ENCODE measurements at regions not wholly inside any gene's neighbourhood (a gene's known extent, or its start where the extent isn't known, plus 50 kb on each side); places are given as distances from the start of the nearest gene placed in this dataset.

DNA sequence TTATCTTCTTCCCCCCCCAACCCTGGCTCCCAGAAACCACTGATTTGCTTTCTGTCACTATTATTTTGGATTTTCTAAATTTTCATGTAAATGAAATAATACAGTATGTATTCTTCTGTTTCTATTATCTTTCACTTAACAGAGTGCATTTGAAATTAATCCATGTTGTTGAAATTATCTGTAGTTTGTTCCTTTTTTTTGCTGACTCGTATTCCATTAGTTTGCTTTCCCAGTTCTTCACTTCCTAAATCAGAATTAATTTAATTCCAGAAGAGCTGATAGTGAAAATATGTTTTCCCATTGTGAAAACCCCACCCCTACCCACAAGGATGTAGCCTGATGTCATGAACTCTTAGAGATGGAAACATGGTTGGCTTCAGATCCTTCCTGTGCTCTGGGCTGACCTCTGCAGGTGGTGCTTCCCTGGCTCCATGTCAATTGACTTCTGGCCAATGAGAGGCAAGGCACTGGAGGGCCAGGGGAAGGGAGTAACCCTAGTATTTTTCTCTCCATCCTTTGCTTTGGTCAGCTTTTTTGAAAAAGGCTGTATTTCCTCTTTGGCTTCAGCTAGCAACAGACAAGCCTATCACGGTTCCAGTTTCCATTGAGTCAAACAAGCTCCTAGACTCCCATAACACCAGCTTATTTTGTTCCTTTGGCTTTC, 244.4 kb upstream of the HSF2 start:
- no peaks in the 10 kb centered on the region for H3K9me3 ChIP-seq (ENCODE audit: severe bottlenecking)
- no peaks in the 10 kb centered on the region for H3K36me3 ChIP-seq
- H3K27ac ChIP-seq: no peak overlapping the region
- no peak overlapping the region for H3K4me3 ChIP-seq (ENCODE audit: low read depth, low read length)
- no peaks in the 10 kb centered on the region for H3K27me3 ChIP-seq (ENCODE audit: insufficient read depth, low read depth, severe bottlenecking)
- DNase-seq: no peak
- TF ChIP-seq, protein P1, sequence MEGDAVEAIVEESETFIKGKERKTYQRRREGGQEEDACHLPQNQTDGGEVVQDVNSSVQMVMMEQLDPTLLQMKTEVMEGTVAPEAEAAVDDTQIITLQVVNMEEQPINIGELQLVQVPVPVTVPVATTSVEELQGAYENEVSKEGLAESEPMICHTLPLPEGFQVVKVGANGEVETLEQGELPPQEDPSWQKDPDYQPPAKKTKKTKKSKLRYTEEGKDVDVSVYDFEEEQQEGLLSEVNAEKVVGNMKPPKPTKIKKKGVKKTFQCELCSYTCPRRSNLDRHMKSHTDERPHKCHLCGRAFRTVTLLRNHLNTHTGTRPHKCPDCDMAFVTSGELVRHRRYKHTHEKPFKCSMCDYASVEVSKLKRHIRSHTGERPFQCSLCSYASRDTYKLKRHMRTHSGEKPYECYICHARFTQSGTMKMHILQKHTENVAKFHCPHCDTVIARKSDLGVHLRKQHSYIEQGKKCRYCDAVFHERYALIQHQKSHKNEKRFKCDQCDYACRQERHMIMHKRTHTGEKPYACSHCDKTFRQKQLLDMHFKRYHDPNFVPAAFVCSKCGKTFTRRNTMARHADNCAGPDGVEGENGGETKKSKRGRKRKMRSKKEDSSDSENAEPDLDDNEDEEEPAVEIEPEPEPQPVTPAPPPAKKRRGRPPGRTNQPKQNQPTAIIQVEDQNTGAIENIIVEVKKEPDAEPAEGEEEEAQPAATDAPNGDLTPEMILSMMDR (IDR thresholded peaks at IDR 0.05; ENCODE audit: low read depth, low read length): no peak

DNA sequence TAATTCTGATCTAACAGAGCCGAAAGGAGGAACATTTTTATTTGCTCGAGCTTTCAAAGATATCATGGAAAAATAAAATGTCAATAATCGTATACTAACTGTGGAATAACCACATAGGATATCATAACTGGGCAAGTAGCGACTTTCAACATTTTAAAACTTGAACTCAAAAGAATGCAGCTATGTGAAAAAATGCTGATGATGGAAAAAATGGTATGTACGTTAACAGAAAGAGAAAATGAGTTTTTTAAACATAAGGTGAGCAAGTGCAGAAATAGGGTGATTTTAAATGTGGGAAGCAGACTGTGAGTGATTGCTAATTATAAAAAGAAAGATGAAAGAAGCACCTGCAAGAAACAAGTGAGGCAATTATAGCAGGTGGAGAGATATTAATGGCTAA, 238.3 kb upstream of the HSF2 start:
- no peaks in the 10 kb centered on the region for H3K9me3 ChIP-seq (ENCODE audit: severe bottlenecking)
- H3K36me3 ChIP-seq: no peaks in the 10 kb centered on the region
- no peak for DNase-seq
- no peaks in the 10 kb centered on the region for H3K27me3 ChIP-seq (ENCODE audit: insufficient read depth, low read depth, severe bottlenecking)
- no peak overlapping the region for H3K4me3 ChIP-seq (ENCODE audit: low read depth, low read length)
- H3K27ac ChIP-seq: no peak overlapping the region
- TF ChIP-seq, protein P1 (IDR thresholded peaks at IDR 0.05; ENCODE audit: low read depth, low read length): no peak

DNA sequence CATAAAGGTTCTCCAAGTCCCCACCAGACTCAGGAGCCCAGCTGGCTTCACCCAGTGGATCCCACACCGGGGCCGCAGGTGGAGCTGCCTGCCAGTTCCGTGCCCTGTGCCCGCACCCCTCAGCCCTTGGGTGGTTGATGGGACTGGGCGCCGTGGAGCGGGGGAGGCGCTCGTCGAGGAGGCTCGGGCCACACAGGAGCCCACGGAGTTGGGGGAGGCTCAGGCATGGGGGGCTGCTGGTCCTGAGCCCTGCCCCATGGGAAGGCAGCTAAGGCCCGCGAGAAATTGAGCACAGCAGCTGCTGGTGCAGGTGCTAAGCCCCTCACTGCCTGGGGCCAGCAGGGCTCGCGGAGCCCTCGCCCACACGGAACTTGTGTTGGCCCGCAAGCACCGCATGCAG, 234.4 kb upstream of the HSF2 start:
- H3K4me3 ChIP-seq (ENCODE audit: low read depth, low read length): no peak overlapping the region
- no peaks in the 10 kb centered on the region for H3K36me3 ChIP-seq
- no peaks in the 10 kb centered on the region for H3K9me3 ChIP-seq (ENCODE audit: severe bottlenecking)
- DNase-seq: no peak
- TF ChIP-seq, protein P1 (IDR thresholded peaks at IDR 0.05; ENCODE audit: low read depth, low read length): no peak
- no peaks in the 10 kb centered on the region for H3K27me3 ChIP-seq (ENCODE audit: insufficient read depth, low read depth, severe bottlenecking)
- H3K27ac ChIP-seq: no peak overlapping the region

DNA sequence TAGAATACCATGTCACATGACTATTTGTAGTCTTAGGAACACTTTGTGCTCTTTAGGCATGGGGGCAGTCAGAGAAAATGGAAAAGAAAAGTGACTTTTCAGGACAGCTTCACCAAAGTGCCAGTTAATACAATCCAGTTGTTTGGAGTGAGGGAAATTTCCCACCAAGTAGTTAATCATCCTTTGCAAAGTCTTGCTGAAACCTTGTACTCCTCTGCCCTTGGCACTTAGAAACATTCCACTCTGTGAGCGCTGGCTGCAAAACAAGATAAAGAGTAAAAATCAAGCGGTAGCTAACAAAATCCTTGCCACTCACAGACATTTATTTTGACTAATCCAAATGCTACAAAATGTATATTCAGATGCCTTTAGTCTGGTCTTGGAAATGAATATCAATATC, 229.2 kb upstream of the HSF2 start:
- DNase-seq: no peak
- TF ChIP-seq, protein P1 (IDR thresholded peaks at IDR 0.05; ENCODE audit: low read depth, low read length): no peak
- Histone ChIP-seq H3K27ac (no peak overlapping the region), H3K4me3 (ENCODE audit: low read depth, low read length) (no peak overlapping the region), H3K27me3 (ENCODE audit: insufficient read depth, low read depth, severe bottlenecking) (no peaks in the 10 kb centered on the region), H3K9me3 (ENCODE audit: severe bottlenecking) (no peaks in the 10 kb centered on the region), H3K36me3 (no peaks in the 10 kb centered on the region)

DNA sequence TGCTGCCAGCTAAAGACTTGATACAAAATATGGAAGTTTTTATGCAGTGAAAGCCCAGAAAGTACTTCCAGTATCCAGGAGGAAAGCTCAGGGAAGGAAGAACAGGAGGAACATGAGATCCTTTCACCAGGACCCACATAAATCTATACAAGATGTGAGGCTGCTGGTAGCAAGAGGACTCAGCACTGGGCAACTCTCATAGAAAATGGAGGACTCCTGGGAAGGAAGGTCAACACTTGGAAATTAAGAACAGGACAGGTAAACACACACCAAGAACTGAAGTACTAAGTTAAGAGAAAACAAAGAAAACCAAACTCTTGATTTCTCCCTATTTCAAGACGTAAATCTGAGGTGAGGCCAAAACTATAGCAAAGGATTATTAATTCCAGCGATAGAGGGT, 220.5 kb upstream of the HSF2 start:
- no peaks in the 10 kb centered on the region for H3K36me3 ChIP-seq
- no peak overlapping the region for H3K27ac ChIP-seq
- H3K9me3 ChIP-seq (ENCODE audit: severe bottlenecking): no peaks in the 10 kb centered on the region
- DNase-seq: no peak
- H3K27me3 ChIP-seq (ENCODE audit: insufficient read depth, low read depth, severe bottlenecking): no peaks in the 10 kb centered on the region
- no peak overlapping the region for H3K4me3 ChIP-seq (ENCODE audit: low read depth, low read length)
- TF ChIP-seq, protein P1 (IDR thresholded peaks at IDR 0.05; ENCODE audit: low read depth, low read length): no peak

DNA sequence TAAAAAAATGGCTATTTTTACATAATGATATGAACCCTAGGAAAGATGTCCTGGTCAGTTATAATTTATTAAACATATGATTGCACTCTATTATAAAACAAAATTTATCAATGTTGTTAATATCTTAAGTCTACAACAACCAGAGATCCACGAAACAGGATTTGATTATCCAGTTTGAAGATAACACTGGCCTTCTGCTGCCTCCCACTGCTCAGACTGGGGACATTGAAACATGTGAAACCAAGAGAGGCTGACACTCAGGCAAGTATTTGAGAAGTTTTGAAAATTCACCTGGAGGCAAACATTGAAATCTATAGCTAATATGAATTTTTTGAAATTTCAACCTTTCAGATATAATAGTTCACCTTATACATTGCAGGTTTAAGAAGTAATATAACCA, 219.3 kb upstream of the HSF2 start:
- H3K27ac ChIP-seq: no peak overlapping the region
- no peaks in the 10 kb centered on the region for H3K27me3 ChIP-seq (ENCODE audit: insufficient read depth, low read depth, severe bottlenecking)
- peak; percentile 19 for DNase-seq
- TF ChIP-seq, protein P1 (IDR thresholded peaks at IDR 0.05; ENCODE audit: low read depth, low read length): peak; percentile 22; the same call in 1 of the 2 replicates
- no peak overlapping the region for H3K4me3 ChIP-seq (ENCODE audit: low read depth, low read length)
- H3K36me3 ChIP-seq: no peaks in the 10 kb centered on the region
- H3K9me3 ChIP-seq (ENCODE audit: severe bottlenecking): no peaks in the 10 kb centered on the region

Data from WERI-Rb-1 (cell line).